ENCODE measurements at regions not wholly inside any gene's neighbourhood (a gene's known extent, or its start where the extent isn't known, plus 50 kb on each side); places are given as distances from the start of the nearest gene placed in this dataset.

GRCh38 chr4:38313999-38314561 is 349.9 kb upstream of the KLF3 start:
- no peak for TF ChIP-seq GATA2 (IDR thresholded peaks at IDR 0.05; ENCODE audit: low read depth, low read length)
- TF ChIP-seq GATA3 (IDR thresholded peaks at IDR 0.05; ENCODE audit: low read depth, low read length): no peak

Measured in SH-SY5Y (cell line).